VCaP (cell line): ENCODE measurements at regions not wholly inside any gene's neighbourhood (a gene's known extent, or its start where the extent isn't known, plus 50 kb on each side); places are given as distances from the start of the nearest gene placed in this dataset.

ENCODE experiments used
- H3K27ac ChIP-seq: fragments of 450-650 bp; 2 replicates; pipeline ENCODE4 v1.5.1; 2017
- CTCF ChIP-seq: fragments of 450-650 bp; conservative IDR thresholded peaks from 2 replicates; pipeline ENCODE4 v1.5.1; 2017; ENCODE audit warnings: mild to moderate bottlenecking, moderate library complexity

DNA sequence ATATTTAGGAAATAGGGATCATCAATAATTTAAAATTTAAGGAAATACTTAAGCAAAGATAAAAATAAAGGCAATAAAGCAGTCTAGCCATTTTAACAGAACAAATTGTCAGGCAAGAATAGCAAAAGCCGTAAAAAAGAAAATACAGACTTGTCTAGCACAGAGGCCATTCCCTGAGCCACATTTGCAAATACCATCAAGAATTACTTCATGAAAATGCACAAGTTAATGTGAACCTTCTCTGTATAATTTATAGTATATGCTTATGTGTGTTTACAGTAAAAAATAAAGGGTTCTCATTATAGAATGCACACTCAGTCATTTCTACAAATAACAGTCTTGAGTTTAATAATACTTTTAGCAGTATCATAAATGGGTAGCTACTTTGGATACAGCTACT lies 505.9 kb upstream of the CPEB2 start:
- H3K27ac ChIP-seq, result no peak overlapping the region
- no peak for TF ChIP-seq CTCF

GRCh38 chr4:14496969-14497368 lies 505.3 kb upstream of the CPEB2 start:
- no peak overlapping the region for H3K27ac ChIP-seq
- TF ChIP-seq CTCF, result no peak

GRCh38 chr4:14504162-14504561 lies 498.1 kb upstream of the CPEB2 start:
- TF ChIP-seq CTCF, result no peak

GRCh38 chr4:14513471-14513870 lies 488.8 kb upstream of the CPEB2 start:
- H3K27ac ChIP-seq, result no peak overlapping the region
- no peak for TF ChIP-seq CTCF

More at GRCh38 chr4:14504162-14504561, 498.1 kb upstream of the CPEB2 start:
- no peak overlapping the region for H3K27ac ChIP-seq

DNA sequence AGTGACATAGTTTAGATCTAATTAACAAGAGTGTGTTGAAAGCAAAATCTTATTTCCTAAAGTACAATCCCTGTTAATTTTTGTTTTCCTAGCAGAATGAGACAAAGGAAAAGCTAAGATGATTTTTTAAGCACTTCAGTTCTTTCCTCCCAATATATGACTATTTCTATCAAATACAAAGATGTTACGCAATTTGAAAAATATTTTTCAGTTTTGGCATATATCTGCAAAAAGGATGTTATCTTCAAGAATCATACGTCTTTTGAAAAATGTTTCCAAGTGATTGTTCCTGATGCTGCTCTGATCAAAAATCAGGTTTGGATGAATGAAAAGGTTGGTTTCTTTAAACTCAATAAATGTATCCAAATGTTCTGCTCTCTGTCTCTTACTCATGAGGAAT lies 486.7 kb upstream of the CPEB2 start:
- H3K27ac ChIP-seq, result no peak overlapping the region
- no peak for TF ChIP-seq CTCF

DNA sequence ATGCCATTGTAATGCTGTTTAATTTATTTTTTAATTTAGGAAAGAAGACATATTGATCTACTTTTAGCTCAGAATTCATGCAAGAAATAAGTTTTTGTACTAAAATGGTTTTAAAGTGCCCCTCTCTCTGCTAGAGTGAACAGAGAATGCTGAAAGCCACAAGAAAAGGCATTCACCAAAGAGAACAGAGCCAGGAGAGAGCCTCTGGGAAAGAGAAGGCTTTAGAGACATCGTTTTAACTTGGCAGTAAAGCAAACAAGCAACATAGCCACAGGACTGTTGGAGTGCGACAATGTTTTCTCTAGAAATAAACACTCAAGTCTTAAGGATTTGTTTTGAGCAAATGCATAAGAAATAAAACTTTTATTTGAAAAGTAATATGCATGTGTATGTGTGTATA lies 484.1 kb upstream of the CPEB2 start:
- no peak for TF ChIP-seq CTCF

GRCh38 chr4:14520171-14520570 lies 482.1 kb upstream of the CPEB2 start:
- TF ChIP-seq CTCF, result no peak

More for the DNA sequence above, 484.1 kb upstream of the CPEB2 start:
- H3K27ac ChIP-seq, result no peak overlapping the region

GRCh38 chr4:14524276-14524675 lies 478.0 kb upstream of the CPEB2 start:
- H3K27ac ChIP-seq, result no peak overlapping the region

More at GRCh38 chr4:14520171-14520570, 482.1 kb upstream of the CPEB2 start:
- H3K27ac ChIP-seq, result no peak overlapping the region

More at GRCh38 chr4:14524276-14524675, 478.0 kb upstream of the CPEB2 start:
- TF ChIP-seq CTCF, result no peak
